HepG2 (cell line): ENCODE measurements at regions not wholly inside any gene's neighbourhood (a gene's known extent, or its start where the extent isn't known, plus 50 kb on each side); places are given as distances from the start of the nearest gene placed in this dataset.

Source experiments
- ATAC-seq: fragments of 200-7000 bp; cut with Tn5 transposase; 3 replicates; pipeline ENCODE4 v1.9.1; 2020; ENCODE audit warnings: mild to moderate bottlenecking, moderate library complexity
- BruUV-seq: library from RNA; stranded (reverse); fragments of 400-500 nt; replicated peaks from 2 replicates; lab custom pipeline; 2021; lab: Mats Ljungman, UMichigan
- CTCF ChIA-PET: fragments of 300-600 bp; formaldehyde crosslinking; extraction: SDS; loops from one replicate; lab custom pipeline; 2021; ENCODE audit warnings: low total read pairs, inconsistent platforms, low intra/inter-chr PET ratio; lab: Yijun Ruan, JAX
- POLR2A ChIA-PET: fragments of 350-600 bp; sonication (Branson Sonifier 250); formaldehyde crosslinking; loops from one replicate; lab custom pipeline; 2020; ENCODE audit warnings: antibody characterized with exemption, inconsistent platforms; lab: Yijun Ruan, JAX
- DNase-seq: peaks from one replicate; pipeline ENCODE4 v3.0.0-alpha.2; 2015; ENCODE audit warnings: low spot score
- FAIRE-seq: peaks from 3 replicates; lab custom pipeline; 2011; peaks lifted over from hg19 to GRCh38; lab: Jason Lieb, UNC
- H2AFZ ChIP-seq: one replicate; pipeline ENCODE4 v1.6.1; 2011; ENCODE audit warnings: low read length, inconsistent platforms
- H3K27ac ChIP-seq: fragments of 300-600 bp; 3 replicates; pipeline ENCODE4 v1.8.0; 2011; ENCODE audit warnings: mixed run types, mild to moderate bottlenecking, mixed read lengths, low read length, inconsistent platforms; ENCODE audit not compliant: insufficient read depth; ENCODE audit errors: extremely low read length
- H3K27me3 ChIP-seq, 2 experiments: fragments of 200-600 bp in 1 of 2; 2 replicates in 1 of 2; 3 replicates in 1 of 2; pipeline versions ENCODE4 v1.6.0 to v1.8.0; 2011; ENCODE audit warnings: low read length in 2 of 2, mild to moderate bottlenecking in 2 of 2, moderate library complexity in 2 of 2, inconsistent platforms in 1 of 2; ENCODE audit not compliant: insufficient read depth in 2 of 2, control insufficient read depth in 1 of 2
- H3K36me3 ChIP-seq, 2 experiments: fragments of 200-600 bp in 1 of 2; replicated peaks in 1 of 2; 2 replicates in 1 of 2; 3 replicates in 1 of 2; pipeline versions ENCODE4 v1.5.1 to v1.8.0; 2011; ENCODE audit warnings: low read length in 2 of 2, inconsistent platforms in 1 of 2; ENCODE audit not compliant: insufficient read depth in 2 of 2, control insufficient read depth in 1 of 2
- H3K4me1 ChIP-seq: 2 replicates; pipeline ENCODE4 v1.5.1; 2012; ENCODE audit warnings: low read length, inconsistent platforms; ENCODE audit not compliant: insufficient read depth
- H3K4me2 ChIP-seq: 2 replicates; pipeline ENCODE4 v1.6.0; 2011; ENCODE audit warnings: low read depth, low read length, inconsistent platforms
- H3K4me3 ChIP-seq, 3 experiments: fragments of 200-600 bp in 1 of 3; sonication (generic), shearing (Covaris generic) in 1 of 3; replicated peaks in 1 of 3; 2 replicates each; pipeline ENCODE4 v1.5.1; 2011 to 2016; ENCODE audit warnings: low read length in 3 of 3, inconsistent platforms in 2 of 3, low read depth in 2 of 3, mild to moderate bottlenecking in 2 of 3, control low read depth in 1 of 3, mixed read lengths in 1 of 3; ENCODE audit not compliant: insufficient read depth in 1 of 3
- H3K79me2 ChIP-seq: one replicate; pipeline ENCODE4 v1.6.1; 2011; ENCODE audit warnings: low read length, inconsistent platforms; ENCODE audit not compliant: insufficient read depth
- H3K9ac ChIP-seq: 2 replicates; pipeline ENCODE4 v1.6.0; 2011; ENCODE audit warnings: mild to moderate bottlenecking, low read depth, low read length, inconsistent platforms; ENCODE audit not compliant: insufficient read depth
- H3K9me3 ChIP-seq: 2 replicates; pipeline ENCODE4 v1.5.1; 2012; ENCODE audit warnings: mild to moderate bottlenecking, low read length
- H4K20me1 ChIP-seq: 2 replicates; pipeline ENCODE4 v1.6.0; 2011; ENCODE audit warnings: inconsistent platforms, mild to moderate bottlenecking, low read length, moderate library complexity; ENCODE audit not compliant: insufficient read depth
- HNRNPK ChIP-seq: fragments of 200-400 bp; formaldehyde crosslinking; IDR thresholded peaks from 2 replicates; pipeline ENCODE4 v1.6.1; 2018; ENCODE audit warnings: low read length, low read depth, moderate library complexity, mild to moderate bottlenecking; ENCODE audit not compliant: poor library complexity, severe bottlenecking
- PCBP1 ChIP-seq: fragments of 200-400 bp; formaldehyde crosslinking; IDR thresholded peaks from 2 replicates; pipeline ENCODE4 v1.6.1; 2017; ENCODE audit warnings: mild to moderate bottlenecking, low read depth, low read length, borderline replicate concordance
- in situ Hi-C: cut with HindIII; loops from 2 replicates; pipeline ENCODE4 v1.10.0; 2017; ENCODE audit warnings: low pct_unique_long_range_greater_than_20kb; ENCODE audit not compliant: extremely low pct_ligation_motif_present
- intact Hi-C: fragments of 100-400 bp; cut with micrococcal nuclease; formaldehyde crosslinking; loops from one replicate; pipeline ENCODE4 v1.10.0; 2022; ENCODE audit not compliant: unreplicated experiment
- TF ChIP-seq, protein P1 (sequence below): IDR thresholded peaks from 2 replicates; pipeline ENCODE4 v1.6.1; 2016; ENCODE audit warnings: low read depth, missing genetic modification reagents, missing compliant biosample characterization

DNA sequence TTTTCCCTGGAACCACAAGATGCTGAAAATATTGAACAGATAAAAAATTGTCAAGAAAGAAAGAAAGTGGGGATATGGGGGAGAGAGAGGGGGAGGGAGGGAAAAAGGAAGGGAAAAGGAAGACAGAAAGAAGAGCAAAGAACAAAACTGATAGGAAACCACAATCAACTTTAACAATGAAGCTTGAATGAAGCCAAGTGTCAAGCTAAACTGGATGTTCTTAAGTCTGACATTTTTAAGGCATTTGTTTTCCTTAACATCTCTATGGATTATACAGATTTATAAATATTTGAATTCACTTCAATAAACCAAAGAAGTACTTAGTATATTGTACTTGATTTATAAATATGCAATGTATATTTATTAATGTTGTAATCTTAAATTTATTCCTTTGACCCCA is 197.6 kb upstream of the SMLR1 start:
- H3K4me1 ChIP-seq: 0 out of 2 replicates have a peak, but pooled peaks cover 5% of the 10 kb centered on the region
- no peak overlapping the region for H3K4me3 ChIP-seq
- no peaks in the 10 kb centered on the region for H4K20me1 ChIP-seq
- no peak overlapping the region for H2AFZ ChIP-seq
- no peak for ATAC-seq
- H3K36me3 ChIP-seq: no peaks in the 10 kb centered on the region
- no peaks in the 10 kb centered on the region for H3K79me2 ChIP-seq
- TF ChIP-seq PCBP1 (0 out of 2 replicates have a peak, but pooled peaks have one; percentile 36), HNRNPK (peak; percentile 98)
- TF ChIP-seq, protein P1, sequence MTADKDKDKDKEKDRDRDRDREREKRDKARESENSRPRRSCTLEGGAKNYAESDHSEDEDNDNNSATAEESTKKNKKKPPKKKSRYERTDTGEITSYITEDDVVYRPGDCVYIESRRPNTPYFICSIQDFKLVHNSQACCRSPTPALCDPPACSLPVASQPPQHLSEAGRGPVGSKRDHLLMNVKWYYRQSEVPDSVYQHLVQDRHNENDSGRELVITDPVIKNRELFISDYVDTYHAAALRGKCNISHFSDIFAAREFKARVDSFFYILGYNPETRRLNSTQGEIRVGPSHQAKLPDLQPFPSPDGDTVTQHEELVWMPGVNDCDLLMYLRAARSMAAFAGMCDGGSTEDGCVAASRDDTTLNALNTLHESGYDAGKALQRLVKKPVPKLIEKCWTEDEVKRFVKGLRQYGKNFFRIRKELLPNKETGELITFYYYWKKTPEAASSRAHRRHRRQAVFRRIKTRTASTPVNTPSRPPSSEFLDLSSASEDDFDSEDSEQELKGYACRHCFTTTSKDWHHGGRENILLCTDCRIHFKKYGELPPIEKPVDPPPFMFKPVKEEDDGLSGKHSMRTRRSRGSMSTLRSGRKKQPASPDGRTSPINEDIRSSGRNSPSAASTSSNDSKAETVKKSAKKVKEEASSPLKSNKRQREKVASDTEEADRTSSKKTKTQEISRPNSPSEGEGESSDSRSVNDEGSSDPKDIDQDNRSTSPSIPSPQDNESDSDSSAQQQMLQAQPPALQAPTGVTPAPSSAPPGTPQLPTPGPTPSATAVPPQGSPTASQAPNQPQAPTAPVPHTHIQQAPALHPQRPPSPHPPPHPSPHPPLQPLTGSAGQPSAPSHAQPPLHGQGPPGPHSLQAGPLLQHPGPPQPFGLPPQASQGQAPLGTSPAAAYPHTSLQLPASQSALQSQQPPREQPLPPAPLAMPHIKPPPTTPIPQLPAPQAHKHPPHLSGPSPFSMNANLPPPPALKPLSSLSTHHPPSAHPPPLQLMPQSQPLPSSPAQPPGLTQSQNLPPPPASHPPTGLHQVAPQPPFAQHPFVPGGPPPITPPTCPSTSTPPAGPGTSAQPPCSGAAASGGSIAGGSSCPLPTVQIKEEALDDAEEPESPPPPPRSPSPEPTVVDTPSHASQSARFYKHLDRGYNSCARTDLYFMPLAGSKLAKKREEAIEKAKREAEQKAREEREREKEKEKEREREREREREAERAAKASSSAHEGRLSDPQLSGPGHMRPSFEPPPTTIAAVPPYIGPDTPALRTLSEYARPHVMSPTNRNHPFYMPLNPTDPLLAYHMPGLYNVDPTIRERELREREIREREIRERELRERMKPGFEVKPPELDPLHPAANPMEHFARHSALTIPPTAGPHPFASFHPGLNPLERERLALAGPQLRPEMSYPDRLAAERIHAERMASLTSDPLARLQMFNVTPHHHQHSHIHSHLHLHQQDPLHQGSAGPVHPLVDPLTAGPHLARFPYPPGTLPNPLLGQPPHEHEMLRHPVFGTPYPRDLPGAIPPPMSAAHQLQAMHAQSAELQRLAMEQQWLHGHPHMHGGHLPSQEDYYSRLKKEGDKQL (CRISPR knock-in tag): no peak
- TF ChIP-seq, all 625 proteins: peak for 2
- BruUV-seq: no TSS peak
- H3K27me3 ChIP-seq: no peaks in the 10 kb centered on the region
- no peak for DNase-seq
- H3K9ac ChIP-seq: no peak overlapping the region
- H3K4me2 ChIP-seq: no peak overlapping the region
- H3K27ac ChIP-seq: no peak overlapping the region
- in situ Hi-C loops: no loop called here
- intact Hi-C loops: no loop called here
- no peaks in the 10 kb centered on the region for H3K9me3 ChIP-seq
- CTCF ChIA-PET: no interaction called here
- no peak for FAIRE-seq
- POLR2A ChIA-PET: no interaction called here
